Activated T-cell treated with anti-CD3 and anti-CD28 coated beads, Interleukin-2, amount 50 U/mL, for 4 hours (primary cell): ENCODE measurements at regions not wholly inside any gene's neighbourhood (a gene's known extent, or its start where the extent isn't known, plus 50 kb on each side); places are given as distances from the start of the nearest gene placed in this dataset.

ENCODE experiments used
- ATAC-seq, 2 donors: fragments of 200-7000 bp; cut with Tn5 transposase; one replicate each; pipeline ENCODE4 v1.10.0; 2021
- DNase-seq: peaks from one replicate; pipeline ENCODE4 v3.0.0-alpha.2; 2020
- H3K27me3 Mint-ChIP-seq: one replicate; pipeline ENCODE4 v1.8.0; 2021; ENCODE audit warnings: low read depth, mixed read lengths
- H3K36me3 Mint-ChIP-seq: one replicate; pipeline ENCODE4 v1.8.0; 2022; ENCODE audit warnings: mixed read lengths; ENCODE audit not compliant: insufficient read depth
- H3K4me1 Mint-ChIP-seq: one replicate; pipeline ENCODE4 v1.8.0; 2021; ENCODE audit warnings: low read depth, mixed read lengths
- H3K4me3 Mint-ChIP-seq: one replicate; pipeline ENCODE4 v1.8.0; 2021; ENCODE audit warnings: mild to moderate bottlenecking, moderate library complexity, mixed read lengths
- H3K9me3 Mint-ChIP-seq: one replicate; pipeline ENCODE4 v1.8.0; 2021; ENCODE audit warnings: mixed read lengths

- Mint-ChIP-seq H3K36me3 (peaks cover 24% of the 10 kb centered on the region), H3K4me1 (peaks cover 38% of the 10 kb centered on the region), H3K4me3 (no peak overlapping the region), H3K27me3 (no peaks in the 10 kb centered on the region), H3K9me3 (no peaks in the 10 kb centered on the region)
- ATAC-seq (no peak), DNase-seq (no peak)
Observed at GRCh38 chr13:73850104-73850873, 283.9 kb downstream of the KLF12 start.

- H3K4me1 Mint-ChIP-seq = peaks cover 46% of the 10 kb centered on the region
- no peaks in the 10 kb centered on the region for H3K27me3 Mint-ChIP-seq
- peak; percentile 15 for DNase-seq
- H3K9me3 Mint-ChIP-seq = no peaks in the 10 kb centered on the region
- H3K36me3 Mint-ChIP-seq = peaks cover 26% of the 10 kb centered on the region
- no peak for ATAC-seq
- no peak overlapping the region for H3K4me3 Mint-ChIP-seq
Observed at GRCh38 chr13:73849292-73849691, 284.9 kb downstream of the KLF12 start.

GRCh38 chr13:73844986-73845385 is 289.2 kb downstream of the KLF12 start:
- Mint-ChIP-seq H3K4me3 (no peak overlapping the region), H3K27me3 (no peaks in the 10 kb centered on the region), H3K36me3 (peaks cover 21% of the 10 kb centered on the region), H3K9me3 (no peaks in the 10 kb centered on the region), H3K4me1 (peaks cover 53% of the 10 kb centered on the region)
- ATAC-seq = no peak
- no peak for DNase-seq

GRCh38 chr13:73842626-73843025 is 291.6 kb downstream of the KLF12 start:
- ATAC-seq = no peak

GRCh38 chr13:73842184-73842583 is 292.0 kb downstream of the KLF12 start:
- Mint-ChIP-seq H3K9me3 (no peaks in the 10 kb centered on the region), H3K36me3 (peaks cover 24% of the 10 kb centered on the region), H3K4me3 (no peak overlapping the region), H3K27me3 (no peaks in the 10 kb centered on the region), H3K4me1 (peaks cover 53% of the 10 kb centered on the region)
- ATAC-seq = no peak
- DNase-seq = no peak

More at GRCh38 chr13:73842626-73843025, 291.6 kb downstream of the KLF12 start:
- DNase-seq = no peak
- no peak overlapping the region for H3K4me3 Mint-ChIP-seq
- H3K4me1 Mint-ChIP-seq = peaks cover 49% of the 10 kb centered on the region
- H3K36me3 Mint-ChIP-seq = peaks cover 24% of the 10 kb centered on the region
- H3K27me3 Mint-ChIP-seq = no peaks in the 10 kb centered on the region
- H3K9me3 Mint-ChIP-seq = no peaks in the 10 kb centered on the region

GRCh38 chr13:73837147-73837546 is 297.1 kb downstream of the KLF12 start:
- no peaks in the 10 kb centered on the region for H3K27me3 Mint-ChIP-seq
- peaks cover 5% of the 10 kb centered on the region for H3K36me3 Mint-ChIP-seq
- H3K4me3 Mint-ChIP-seq = no peak overlapping the region
- no peaks in the 10 kb centered on the region for H3K9me3 Mint-ChIP-seq
- H3K4me1 Mint-ChIP-seq = peaks cover 58% of the 10 kb centered on the region
- ATAC-seq (no peak), DNase-seq (no peak)

GRCh38 chr13:73835138-73835721 is 299.0 kb downstream of the KLF12 start:
- no peak for DNase-seq
- peaks cover 5% of the 10 kb centered on the region for H3K36me3 Mint-ChIP-seq
- H3K4me3 Mint-ChIP-seq = no peak overlapping the region
- H3K27me3 Mint-ChIP-seq = no peaks in the 10 kb centered on the region
- H3K9me3 Mint-ChIP-seq = no peaks in the 10 kb centered on the region
- H3K4me1 Mint-ChIP-seq = peaks cover 53% of the 10 kb centered on the region
- ATAC-seq = peak in 1 of 2 donors; percentile 48

- ATAC-seq = no peak
- Mint-ChIP-seq H3K4me1 (peaks cover 57% of the 10 kb centered on the region), H3K4me3 (no peak overlapping the region)
Observed at GRCh38 chr13:73833325-73834070, 300.7 kb downstream of the KLF12 start.

GRCh38 chr13:73832825-73833224 is 301.4 kb downstream of the KLF12 start:
- H3K4me1 Mint-ChIP-seq = peaks cover 61% of the 10 kb centered on the region

More at GRCh38 chr13:73833325-73834070, 300.7 kb downstream of the KLF12 start:
- Mint-ChIP-seq H3K9me3 (no peaks in the 10 kb centered on the region), H3K27me3 (no peaks in the 10 kb centered on the region), H3K36me3 (peaks cover under 1% of the 10 kb centered on the region)
- no peak for DNase-seq

GRCh38 chr13:73832128-73832588 is 302.0 kb downstream of the KLF12 start:
- no peak for ATAC-seq
- Mint-ChIP-seq H3K27me3 (no peaks in the 10 kb centered on the region), H3K36me3 (peaks cover 2% of the 10 kb centered on the region), H3K4me3 (no peak overlapping the region), H3K9me3 (no peaks in the 10 kb centered on the region), H3K4me1 (peaks cover 57% of the 10 kb centered on the region)
- DNase-seq = no peak

More at GRCh38 chr13:73832825-73833224, 301.4 kb downstream of the KLF12 start:
- ATAC-seq = no peak
- Mint-ChIP-seq H3K4me3 (no peak overlapping the region), H3K36me3 (peaks cover 2% of the 10 kb centered on the region), H3K27me3 (no peaks in the 10 kb centered on the region), H3K9me3 (no peaks in the 10 kb centered on the region)
- no peak for DNase-seq

- Mint-ChIP-seq H3K27me3 (no peaks in the 10 kb centered on the region), H3K9me3 (no peaks in the 10 kb centered on the region), H3K36me3 (peaks cover 7% of the 10 kb centered on the region), H3K4me3 (no peak overlapping the region), H3K4me1 (peaks cover 67% of the 10 kb centered on the region)
- DNase-seq (no peak), ATAC-seq (no peak)
Observed at GRCh38 chr13:73829416-73829815, 304.8 kb downstream of the KLF12 start.

- no peaks in the 10 kb centered on the region for H3K27me3 Mint-ChIP-seq
- H3K36me3 Mint-ChIP-seq = peaks cover 11% of the 10 kb centered on the region
- H3K4me3 Mint-ChIP-seq = no peak overlapping the region
- H3K9me3 Mint-ChIP-seq = no peaks in the 10 kb centered on the region
- ATAC-seq (no peak), DNase-seq (no peak)
- H3K4me1 Mint-ChIP-seq = peaks cover 66% of the 10 kb centered on the region
Observed at GRCh38 chr13:73828811-73829210, 305.4 kb downstream of the KLF12 start.

- ATAC-seq (no peak), DNase-seq (no peak)
- Mint-ChIP-seq H3K4me3 (no peak overlapping the region), H3K4me1 (peaks cover 58% of the 10 kb centered on the region), H3K9me3 (no peaks in the 10 kb centered on the region), H3K36me3 (peaks cover 12% of the 10 kb centered on the region), H3K27me3 (no peaks in the 10 kb centered on the region)
Observed at GRCh38 chr13:73827434-73827833, 306.8 kb downstream of the KLF12 start.

GRCh38 chr13:73825143-73825542 is 309.1 kb downstream of the KLF12 start:
- Mint-ChIP-seq H3K36me3 (peaks cover 18% of the 10 kb centered on the region), H3K4me1 (peaks cover 62% of the 10 kb centered on the region), H3K27me3 (no peaks in the 10 kb centered on the region), H3K4me3 (no peak overlapping the region), H3K9me3 (no peaks in the 10 kb centered on the region)
- DNase-seq (no peak), ATAC-seq (no peak)
